HG03066 (cell line): ENCODE measurements at regions not wholly inside any gene's neighbourhood (a gene's known extent, or its start where the extent isn't known, plus 50 kb on each side); places are given as distances from the start of the nearest gene placed in this dataset.

Experiments
- ATAC-seq: cut with Tn5 transposase; IDR thresholded peaks from one replicate; pipeline ENCODE4 v1.9.1; 2021; ENCODE audit warnings: low read depth; ENCODE audit not compliant: unreplicated experiment

GRCh38 chr17:33403194-33403593 lies 110.1 kb upstream of the ASIC2 start:
- no peak for ATAC-seq

GRCh38 chr17:33404070-33404819 lies 111.2 kb upstream of the ASIC2 start:
- no peak for ATAC-seq

- ATAC-seq = no peak
Observed at GRCh38 chr17:33416131-33416530, 123.0 kb upstream of the ASIC2 start.

GRCh38 chr17:33421933-33422332 lies 128.8 kb upstream of the ASIC2 start:
- no peak for ATAC-seq

GRCh38 chr17:33433581-33433980 lies 140.5 kb upstream of the ASIC2 start:
- no peak for ATAC-seq

GRCh38 chr17:33434841-33435240 lies 141.7 kb upstream of the ASIC2 start:
- no peak for ATAC-seq

- no peak for ATAC-seq
Observed at GRCh38 chr17:33435721-33436301, 142.7 kb upstream of the ASIC2 start.

- ATAC-seq = no peak
Observed at GRCh38 chr17:33436321-33436720, 143.2 kb upstream of the ASIC2 start.

- ATAC-seq = no peak
Observed at GRCh38 chr17:33438139-33438538, 145.0 kb upstream of the ASIC2 start.

- ATAC-seq = no peak
Observed at GRCh38 chr17:33438578-33438977, 145.5 kb upstream of the ASIC2 start.

- no peak for ATAC-seq
Observed at GRCh38 chr17:33442320-33442719, 149.2 kb upstream of the ASIC2 start.

- no peak for ATAC-seq
Observed at GRCh38 chr17:33444731-33445130, 151.6 kb upstream of the ASIC2 start.

GRCh38 chr17:33447090-33447489 lies 154.0 kb upstream of the ASIC2 start:
- no peak for ATAC-seq

- ATAC-seq = no peak
Observed at GRCh38 chr17:33451221-33451620, 158.1 kb upstream of the ASIC2 start.

GRCh38 chr17:33457477-33457876 lies 164.4 kb upstream of the ASIC2 start:
- no peak for ATAC-seq

- no peak for ATAC-seq
Observed at GRCh38 chr17:33459078-33459940, 166.2 kb upstream of the ASIC2 start.

- ATAC-seq = no peak
Observed at GRCh38 chr17:33460781-33461450, 167.8 kb upstream of the ASIC2 start.

- no peak for ATAC-seq
Observed at GRCh38 chr17:33463887-33464286, 170.8 kb upstream of the ASIC2 start.

GRCh38 chr17:33464669-33465280 lies 171.7 kb upstream of the ASIC2 start:
- no peak for ATAC-seq

- no peak for ATAC-seq
Observed at GRCh38 chr17:33469421-33469820, 176.3 kb upstream of the ASIC2 start.

- no peak for ATAC-seq
Observed at GRCh38 chr17:33469911-33470310, 176.8 kb upstream of the ASIC2 start.
